Osteoblast (primary cell): ENCODE measurements at regions not wholly inside any gene's neighbourhood (a gene's known extent, or its start where the extent isn't known, plus 50 kb on each side); places are given as distances from the start of the nearest gene placed in this dataset.

Experiments
- DNase-seq: peaks from one replicate; pipeline ENCODE4 v3.0.0; 2011; ENCODE audit warnings: low spot score, mixed read lengths; ENCODE audit not compliant: insufficient read length; ENCODE audit errors: missing footprints
- H2AFZ ChIP-seq: 2 replicates; pipeline ENCODE4 v1.6.0; 2011; ENCODE audit warnings: mild to moderate bottlenecking, low read length
- H3K27ac ChIP-seq: 2 replicates; pipeline ENCODE4 v1.5.1; 2011; ENCODE audit warnings: mild to moderate bottlenecking, low read depth, low read length, moderate library complexity
- H3K27me3 ChIP-seq: 2 replicates; pipeline ENCODE4 v1.6.0; 2012; ENCODE audit warnings: mild to moderate bottlenecking, control low read depth, inconsistent platforms, low read length, moderate library complexity; ENCODE audit not compliant: insufficient read depth
- H3K36me3 ChIP-seq: 2 replicates; pipeline ENCODE4 v1.5.1; 2011; ENCODE audit warnings: mild to moderate bottlenecking, low read length, control low read depth, moderate library complexity; ENCODE audit not compliant: insufficient read depth
- H3K4me1 ChIP-seq: 2 replicates; pipeline ENCODE4 v1.5.1; 2011; ENCODE audit warnings: mild to moderate bottlenecking, low read length, control low read depth, moderate library complexity; ENCODE audit not compliant: insufficient read depth
- H3K4me2 ChIP-seq: 2 replicates; pipeline ENCODE4 v1.6.0; 2011; ENCODE audit warnings: mild to moderate bottlenecking, low read length; ENCODE audit not compliant: insufficient read depth
- H3K4me3 ChIP-seq: fragments of 200-600 bp; sonication (generic); 3 replicates; pipeline ENCODE4 v1.5.1; 2012; ENCODE audit warnings: mild to moderate bottlenecking, low read length, inconsistent platforms; ENCODE audit not compliant: insufficient read depth
- H3K79me2 ChIP-seq: 2 replicates; pipeline ENCODE4 v1.6.0; 2012; ENCODE audit warnings: mild to moderate bottlenecking, low read length, control low read depth, inconsistent platforms; ENCODE audit not compliant: insufficient read depth
- H3K9me3 ChIP-seq: 2 replicates; pipeline ENCODE4 v1.5.1; 2011; ENCODE audit warnings: low read depth, low read length, control low read depth
- H4K20me1 ChIP-seq: 2 replicates; pipeline ENCODE4 v1.6.0; 2012; ENCODE audit warnings: mild to moderate bottlenecking, low read length, control low read depth; ENCODE audit not compliant: insufficient read depth
- TF ChIP-seq, protein P1 (sequence below): IDR thresholded peaks from 2 replicates; pipeline ENCODE4 v1.5.1; 2011; ENCODE audit warnings: mild to moderate bottlenecking, low read depth, low read length, moderate library complexity; ENCODE audit errors: extremely low read depth

- no peaks in the 10 kb centered on the region for H3K9me3 ChIP-seq
- TF ChIP-seq, protein P1, sequence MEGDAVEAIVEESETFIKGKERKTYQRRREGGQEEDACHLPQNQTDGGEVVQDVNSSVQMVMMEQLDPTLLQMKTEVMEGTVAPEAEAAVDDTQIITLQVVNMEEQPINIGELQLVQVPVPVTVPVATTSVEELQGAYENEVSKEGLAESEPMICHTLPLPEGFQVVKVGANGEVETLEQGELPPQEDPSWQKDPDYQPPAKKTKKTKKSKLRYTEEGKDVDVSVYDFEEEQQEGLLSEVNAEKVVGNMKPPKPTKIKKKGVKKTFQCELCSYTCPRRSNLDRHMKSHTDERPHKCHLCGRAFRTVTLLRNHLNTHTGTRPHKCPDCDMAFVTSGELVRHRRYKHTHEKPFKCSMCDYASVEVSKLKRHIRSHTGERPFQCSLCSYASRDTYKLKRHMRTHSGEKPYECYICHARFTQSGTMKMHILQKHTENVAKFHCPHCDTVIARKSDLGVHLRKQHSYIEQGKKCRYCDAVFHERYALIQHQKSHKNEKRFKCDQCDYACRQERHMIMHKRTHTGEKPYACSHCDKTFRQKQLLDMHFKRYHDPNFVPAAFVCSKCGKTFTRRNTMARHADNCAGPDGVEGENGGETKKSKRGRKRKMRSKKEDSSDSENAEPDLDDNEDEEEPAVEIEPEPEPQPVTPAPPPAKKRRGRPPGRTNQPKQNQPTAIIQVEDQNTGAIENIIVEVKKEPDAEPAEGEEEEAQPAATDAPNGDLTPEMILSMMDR: no peak
- H3K4me3 ChIP-seq: no peak overlapping the region
- H4K20me1 ChIP-seq: no peaks in the 10 kb centered on the region
- no peak overlapping the region for H3K27ac ChIP-seq
- H2AFZ ChIP-seq: no peak overlapping the region
- H3K4me2 ChIP-seq: no peak overlapping the region
- no peak for DNase-seq
- peaks cover 21% of the 10 kb centered on the region for H3K27me3 ChIP-seq
- H3K36me3 ChIP-seq: no peaks in the 10 kb centered on the region
- no peaks in the 10 kb centered on the region for H3K4me1 ChIP-seq
- no peaks in the 10 kb centered on the region for H3K79me2 ChIP-seq
These were observed 63.1 kb upstream of the BOC start for GRCh38 chr3:113148284-113148683.

GRCh38 chr3:113150250-113150649, 61.1 kb upstream of the BOC start:
- DNase-seq: no peak
- Histone ChIP-seq H3K27ac (no peak overlapping the region), H2AFZ (no peak overlapping the region), H3K4me2 (no peak overlapping the region), H3K36me3 (no peaks in the 10 kb centered on the region), H3K4me3 (no peak overlapping the region), H3K9me3 (no peaks in the 10 kb centered on the region), H3K79me2 (no peaks in the 10 kb centered on the region), H3K4me1 (no peaks in the 10 kb centered on the region), H3K27me3 (peaks cover 19% of the 10 kb centered on the region), H4K20me1 (no peaks in the 10 kb centered on the region)
- TF ChIP-seq, protein P1: no peak

DNA sequence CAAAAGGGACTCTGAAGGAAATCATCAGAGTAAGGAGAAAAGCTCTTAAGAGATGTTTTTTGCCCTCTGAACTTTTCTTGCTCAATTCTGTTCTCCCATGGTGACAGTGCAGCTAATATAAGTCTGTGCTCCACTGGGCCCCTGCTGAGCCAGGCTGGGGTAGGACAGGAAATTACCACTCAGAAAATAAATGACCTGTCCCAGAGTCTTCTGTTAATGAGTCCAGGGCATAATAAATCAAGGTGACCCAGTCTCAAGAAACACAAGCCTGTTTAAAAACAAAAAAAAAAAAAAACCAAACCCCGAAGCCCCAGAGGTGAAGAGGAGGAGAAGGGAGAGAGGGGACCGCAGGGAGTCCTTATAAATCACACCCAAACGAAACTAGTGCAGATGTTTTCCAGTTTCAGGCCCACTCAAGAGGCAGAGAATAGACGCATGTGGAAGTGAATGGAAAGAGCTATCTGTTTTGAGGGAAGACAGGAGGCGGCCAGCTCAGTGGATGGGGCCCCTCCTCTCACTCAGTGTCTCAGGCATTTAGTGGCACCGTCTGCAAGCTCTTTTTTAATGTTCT, 59.8 kb upstream of the BOC start:
- Histone ChIP-seq H3K79me2 (no peaks in the 10 kb centered on the region), H3K4me2 (no peak overlapping the region), H3K27me3 (peaks cover 7% of the 10 kb centered on the region), H3K9me3 (no peaks in the 10 kb centered on the region), H3K36me3 (no peaks in the 10 kb centered on the region), H3K4me3 (no peak overlapping the region), H4K20me1 (no peaks in the 10 kb centered on the region), H3K27ac (no peak overlapping the region), H2AFZ (no peak overlapping the region), H3K4me1 (no peaks in the 10 kb centered on the region)
- TF ChIP-seq, protein P1: no peak
- DNase-seq: no peak

GRCh38 chr3:113152849-113153248, 58.5 kb upstream of the BOC start:
- Histone ChIP-seq H3K4me3 (no peak overlapping the region), H4K20me1 (no peaks in the 10 kb centered on the region), H3K27ac (no peak overlapping the region), H3K36me3 (no peaks in the 10 kb centered on the region), H3K79me2 (no peaks in the 10 kb centered on the region), H3K4me2 (no peak overlapping the region), H3K4me1 (no peaks in the 10 kb centered on the region), H3K27me3 (no peaks in the 10 kb centered on the region), H3K9me3 (no peaks in the 10 kb centered on the region), H2AFZ (no peak overlapping the region)
- TF ChIP-seq, protein P1: no peak
- no peak for DNase-seq
